ENCODE measurements at regions not wholly inside any gene's neighbourhood (a gene's known extent, or its start where the extent isn't known, plus 50 kb on each side); places are given as distances from the start of the nearest gene placed in this dataset.

GRCh38 chr16:26511463-26511862 is 555.3 kb upstream of the C16orf82 start:
- DNase-seq (no peak), ATAC-seq (no peak)
- intact Hi-C loops (cut with DNase I, micrococcal nuclease): no loop called here
- CTCF ChIA-PET: no interaction called here
- H3K27ac Mint-ChIP-seq: no peak overlapping the region
- no peaks in the 10 kb centered on the region for H3K9me3 Mint-ChIP-seq (ENCODE audit: low read depth)
- no peak overlapping the region for H3K4me3 Mint-ChIP-seq
- H3K36me3 Mint-ChIP-seq (ENCODE audit: low read depth): no peaks in the 10 kb centered on the region
- POLR2A ChIA-PET: no interaction called here
- H3K27me3 Mint-ChIP-seq: peaks cover 7% of the 10 kb centered on the region
- H3K4me1 Mint-ChIP-seq: no peaks in the 10 kb centered on the region

DNA sequence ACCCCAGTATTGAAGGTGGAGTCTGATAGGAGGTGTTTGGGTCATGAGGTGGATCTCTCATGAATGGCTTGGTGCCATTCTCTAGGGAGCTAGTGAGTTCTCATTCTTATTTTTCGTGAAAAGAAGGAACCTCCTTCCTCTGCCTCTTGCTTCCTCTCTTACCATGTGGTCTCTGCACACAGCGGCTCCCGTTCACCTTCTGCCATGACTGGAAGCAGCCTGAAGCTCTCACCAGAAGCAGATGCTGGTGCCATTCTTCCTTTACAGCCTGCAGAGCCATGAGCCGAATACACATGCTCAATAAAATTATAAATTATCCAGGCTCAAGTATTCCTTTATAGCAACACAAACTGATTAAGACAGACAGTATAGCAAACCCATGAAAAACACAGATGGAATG is 545.1 kb upstream of the C16orf82 start:
- CTCF ChIA-PET: no interaction called here
- POLR2A ChIA-PET: no interaction called here
- H3K9me3 Mint-ChIP-seq (ENCODE audit: low read depth): no peaks in the 10 kb centered on the region
- H3K27ac Mint-ChIP-seq: no peak overlapping the region
- no peaks in the 10 kb centered on the region for H3K4me1 Mint-ChIP-seq
- H3K4me3 Mint-ChIP-seq: no peak overlapping the region
- ATAC-seq: no peak
- intact Hi-C loops (cut with DNase I, micrococcal nuclease): loop anchor here in 1 of 2 experiments (10.0 kb wide), 1 partner anchor 63 kb away; no protein-coding TSS in a partner anchor
- no peak for DNase-seq
- peaks cover 5% of the 10 kb centered on the region for H3K27me3 Mint-ChIP-seq
- H3K36me3 Mint-ChIP-seq (ENCODE audit: low read depth): no peaks in the 10 kb centered on the region

GRCh38 chr16:26524281-26524680 is 542.4 kb upstream of the C16orf82 start:
- no peaks in the 10 kb centered on the region for H3K9me3 Mint-ChIP-seq (ENCODE audit: low read depth)
- H3K27ac Mint-ChIP-seq: no peak overlapping the region
- no peak overlapping the region for H3K4me3 Mint-ChIP-seq
- no peak for ATAC-seq
- no peaks in the 10 kb centered on the region for H3K4me1 Mint-ChIP-seq
- no peak for DNase-seq
- ChIA-PET CTCF (no interaction called here), POLR2A (no interaction called here)
- intact Hi-C loops (cut with DNase I, micrococcal nuclease): loop anchor here in 1 of 2 experiments (10.0 kb wide), 1 partner anchor 61 kb away; no protein-coding TSS in a partner anchor
- no peaks in the 10 kb centered on the region for H3K36me3 Mint-ChIP-seq (ENCODE audit: low read depth)
- peaks cover 10% of the 10 kb centered on the region for H3K27me3 Mint-ChIP-seq

DNA sequence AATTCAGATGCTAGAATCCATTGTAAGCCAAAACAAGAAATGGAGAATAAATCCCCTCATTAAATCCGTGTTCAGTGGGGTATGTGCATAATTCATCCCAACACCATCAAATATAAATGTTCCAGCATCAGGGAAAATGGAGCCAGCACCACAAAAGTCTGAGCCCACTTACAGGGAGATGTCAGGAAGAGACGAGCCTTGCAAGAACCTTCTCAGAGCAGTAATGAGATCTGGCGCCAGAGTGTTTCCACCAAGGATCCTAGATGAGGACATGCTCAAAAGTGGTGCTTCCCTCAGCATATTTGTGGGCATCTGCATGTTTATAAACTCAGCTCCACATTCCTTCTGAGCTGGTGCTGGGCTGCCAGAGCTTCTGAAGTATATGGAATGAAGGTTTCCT is 541.9 kb upstream of the C16orf82 start:
- CTCF ChIA-PET: no interaction called here
- Mint-ChIP-seq H3K27ac (no peak overlapping the region), H3K27me3 (peaks cover 10% of the 10 kb centered on the region), H3K4me1 (no peaks in the 10 kb centered on the region), H3K4me3 (no peak overlapping the region), H3K9me3 (ENCODE audit: low read depth) (no peaks in the 10 kb centered on the region), H3K36me3 (ENCODE audit: low read depth) (no peaks in the 10 kb centered on the region)
- ATAC-seq: no peak
- intact Hi-C loops (cut with DNase I, micrococcal nuclease): loop anchor here in 1 of 2 experiments (10.0 kb wide), 1 partner anchor 60 kb away; no protein-coding TSS in a partner anchor
- DNase-seq: no peak
- POLR2A ChIA-PET: no interaction called here

GRCh38 chr16:26525856-26526255 is 540.9 kb upstream of the C16orf82 start:
- Mint-ChIP-seq H3K4me1 (no peaks in the 10 kb centered on the region), H3K9me3 (ENCODE audit: low read depth) (no peaks in the 10 kb centered on the region), H3K27me3 (peaks cover 10% of the 10 kb centered on the region), H3K4me3 (no peak overlapping the region), H3K36me3 (ENCODE audit: low read depth) (no peaks in the 10 kb centered on the region), H3K27ac (no peak overlapping the region)
- DNase-seq (no peak), ATAC-seq (no peak)
- intact Hi-C loops (cut with DNase I, micrococcal nuclease): loop anchor here in 1 of 2 experiments (10.0 kb wide), 1 partner anchor 59 kb away; no protein-coding TSS in a partner anchor
- ChIA-PET POLR2A (interaction anchor here (0.6 kb wide), 2 partner anchors 8 to 202 kb away, joined by 3 to 7 read pairs; no protein-coding TSS in a partner anchor), CTCF (interaction anchor here (0.7 kb wide), 1 partner anchor 15 kb away, joined by 3 read pairs; no protein-coding TSS in a partner anchor)

GRCh38 chr16:26526633-26527032 is 540.1 kb upstream of the C16orf82 start:
- Mint-ChIP-seq H3K27me3 (peaks cover 10% of the 10 kb centered on the region), H3K4me3 (no peak overlapping the region), H3K9me3 (ENCODE audit: low read depth) (no peaks in the 10 kb centered on the region), H3K27ac (no peak overlapping the region), H3K36me3 (ENCODE audit: low read depth) (no peaks in the 10 kb centered on the region), H3K4me1 (no peaks in the 10 kb centered on the region)
- POLR2A ChIA-PET: no interaction called here
- CTCF ChIA-PET: interaction anchor here (0.6 kb wide), 1 partner anchor 28 kb away, joined by 3 read pairs; no protein-coding TSS in a partner anchor
- intact Hi-C loops (cut with DNase I, micrococcal nuclease): loop anchor here in 1 of 2 experiments (10.0 kb wide), 1 partner anchor 58 kb away; no protein-coding TSS in a partner anchor
- DNase-seq (no peak), ATAC-seq (no peak)

GRCh38 chr16:26530584-26531289 is 536.0 kb upstream of the C16orf82 start:
- Mint-ChIP-seq H3K4me3 (no peak overlapping the region), H3K27me3 (peaks cover 8% of the 10 kb centered on the region), H3K27ac (no peak overlapping the region), H3K9me3 (ENCODE audit: low read depth) (no peaks in the 10 kb centered on the region), H3K36me3 (ENCODE audit: low read depth) (no peaks in the 10 kb centered on the region), H3K4me1 (no peaks in the 10 kb centered on the region)
- POLR2A ChIA-PET: interaction anchor here (0.7 kb wide), 1 partner anchor 172 kb away, joined by 3 read pairs; no protein-coding TSS in a partner anchor
- intact Hi-C loops (cut with DNase I, micrococcal nuclease): no loop called here
- CTCF ChIA-PET: interaction anchor here (0.7 kb wide), 1 partner anchor 13 kb away, joined by 3 read pairs; no protein-coding TSS in a partner anchor
- DNase-seq (no peak), ATAC-seq (no peak)

GRCh38 chr16:26531290-26531730 is 535.4 kb upstream of the C16orf82 start:
- no peaks in the 10 kb centered on the region for H3K36me3 Mint-ChIP-seq (ENCODE audit: low read depth)
- intact Hi-C loops (cut with DNase I, micrococcal nuclease): no loop called here
- CTCF ChIA-PET: interaction anchor here (0.7 kb wide), 1 partner anchor 14 kb away, joined by 3 read pairs; no protein-coding TSS in a partner anchor

GRCh38 chr16:26532456-26532855 is 534.3 kb upstream of the C16orf82 start:
- ChIA-PET POLR2A (no interaction called here), CTCF (no interaction called here)
- no peaks in the 10 kb centered on the region for H3K36me3 Mint-ChIP-seq (ENCODE audit: low read depth)
- intact Hi-C loops (cut with DNase I, micrococcal nuclease): no loop called here
- no peak overlapping the region for H3K27ac Mint-ChIP-seq
- ATAC-seq: no peak
- H3K4me3 Mint-ChIP-seq: no peak overlapping the region
- H3K9me3 Mint-ChIP-seq (ENCODE audit: low read depth): no peaks in the 10 kb centered on the region
- H3K27me3 Mint-ChIP-seq: peaks cover 6% of the 10 kb centered on the region
- no peaks in the 10 kb centered on the region for H3K4me1 Mint-ChIP-seq
- DNase-seq: no peak

More at GRCh38 chr16:26531290-26531730, 535.4 kb upstream of the C16orf82 start:
- DNase-seq: no peak
- peaks cover 5% of the 10 kb centered on the region for H3K27me3 Mint-ChIP-seq
- no peaks in the 10 kb centered on the region for H3K4me1 Mint-ChIP-seq
- no peak overlapping the region for H3K4me3 Mint-ChIP-seq
- no peak for ATAC-seq
- H3K9me3 Mint-ChIP-seq (ENCODE audit: low read depth): no peaks in the 10 kb centered on the region
- H3K27ac Mint-ChIP-seq: no peak overlapping the region
- POLR2A ChIA-PET: interaction anchor here (0.7 kb wide), 1 partner anchor 172 kb away, joined by 3 read pairs; no protein-coding TSS in a partner anchor

GRCh38 chr16:26542198-26542597 is 524.5 kb upstream of the C16orf82 start:
- CTCF ChIA-PET: no interaction called here
- Mint-ChIP-seq H3K27me3 (peaks cover 8% of the 10 kb centered on the region), H3K36me3 (ENCODE audit: low read depth) (no peaks in the 10 kb centered on the region), H3K4me1 (no peaks in the 10 kb centered on the region), H3K27ac (no peak overlapping the region), H3K4me3 (no peak overlapping the region), H3K9me3 (ENCODE audit: low read depth) (no peaks in the 10 kb centered on the region)
- POLR2A ChIA-PET: no interaction called here
- intact Hi-C loops (cut with DNase I, micrococcal nuclease): no loop called here
- no peak for ATAC-seq
- DNase-seq: no peak

DNA sequence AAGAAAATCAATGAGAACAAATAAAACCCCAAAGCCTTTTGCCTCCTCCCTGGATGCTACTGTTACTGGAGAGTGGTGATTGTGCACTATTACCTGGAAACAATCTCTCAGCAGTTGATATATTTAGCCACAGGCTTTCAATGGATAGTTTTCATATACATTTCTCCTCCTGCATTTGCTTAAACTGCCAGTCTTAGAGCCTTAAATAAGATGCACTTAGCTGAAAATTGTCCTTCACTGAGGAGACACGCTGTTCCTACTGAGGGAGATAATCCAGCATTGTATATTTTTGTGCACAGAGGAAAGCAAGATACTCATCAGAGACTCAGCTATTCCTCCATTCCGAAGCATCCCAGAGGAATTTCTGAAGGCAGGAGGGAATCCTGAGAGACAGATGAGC is 520.2 kb upstream of the C16orf82 start:
- Mint-ChIP-seq H3K27ac (no peak overlapping the region), H3K27me3 (peaks cover 6% of the 10 kb centered on the region), H3K9me3 (ENCODE audit: low read depth) (no peaks in the 10 kb centered on the region), H3K4me1 (no peaks in the 10 kb centered on the region), H3K4me3 (no peak overlapping the region), H3K36me3 (ENCODE audit: low read depth) (no peaks in the 10 kb centered on the region)
- POLR2A ChIA-PET: no interaction called here
- DNase-seq (no peak), ATAC-seq (no peak)
- intact Hi-C loops (cut with DNase I, micrococcal nuclease): no loop called here
- CTCF ChIA-PET: no interaction called here

- no peaks in the 10 kb centered on the region for H3K9me3 Mint-ChIP-seq (ENCODE audit: low read depth)
- DNase-seq (no peak), ATAC-seq (no peak)
- intact Hi-C loops (cut with DNase I, micrococcal nuclease): no loop called here
- no peak overlapping the region for H3K27ac Mint-ChIP-seq
- H3K4me3 Mint-ChIP-seq: no peak overlapping the region
- ChIA-PET POLR2A (no interaction called here), CTCF (no interaction called here)
- peaks cover 8% of the 10 kb centered on the region for H3K27me3 Mint-ChIP-seq
- H3K36me3 Mint-ChIP-seq (ENCODE audit: low read depth): no peaks in the 10 kb centered on the region
- no peaks in the 10 kb centered on the region for H3K4me1 Mint-ChIP-seq
Measured at GRCh38 chr16:26547681-26548080, 519.0 kb upstream of the C16orf82 start.
